Heart left ventricle (tissue), 13 donors: ENCODE measurements at regions not wholly inside any gene's neighbourhood (a gene's known extent, or its start where the extent isn't known, plus 50 kb on each side); places are given as distances from the start of the nearest gene placed in this dataset.

ENCODE experiments used
- POLR2A ChIP-seq, 2 donors: fragments of 450-650 bp; IDR thresholded peaks; one replicate each; pipeline ENCODE4 v1.6.1; 2017; ENCODE audit warnings: antibody characterized with exemption in 2 of 2, mild to moderate bottlenecking in 2 of 2, moderate library complexity in 2 of 2
- TF ChIP-seq, protein P1 (sequence below), 12 donors: fragments of 200-600 bp; sonication (generic) in 4 of 12; IDR thresholded peaks; one replicate each; pipeline versions ENCODE4 v1.5.0 to v1.8.0; 2018 to 2022; ENCODE audit warnings: antibody characterized with exemption in 12 of 12, mild to moderate bottlenecking in 5 of 12
- donor health status: ischemic (EF 13 %, LVEDD 7.1; RV severe dilation, severe dysfunction).
- donor health status: DM: no; HTN: yes; CAD: no.
- donor health status: DM: no; HTN: no; CAD: no.
- donor health status: ischemic (EF 25% LVEDD 6.9; RV normal size, moderate dysfunction).
- donor health status: ischemic (EF 25% LVEDD 5.7; RV mildly dilated, moderate dysfunction).
- donor health status: ischemic (EF 35%, LVEDD 5.7; RV mildly dilated, moderate dysfunction).
- donor health status: nonischemic (EF 11% LVEDD 7.7; RV severe dilation, severe dysfunction).
- donor health status: DM: yes; HTN: yes; CAD: no.
- donor health status: PGD.
- donor health status: ischemic (EF 29% LVEDD 5.4; RV normal size, mild dysfunction).
- donor health status: nonischemic (EF 23%, LVEDD 6.1; RV moderate dilation, normal function).

DNA sequence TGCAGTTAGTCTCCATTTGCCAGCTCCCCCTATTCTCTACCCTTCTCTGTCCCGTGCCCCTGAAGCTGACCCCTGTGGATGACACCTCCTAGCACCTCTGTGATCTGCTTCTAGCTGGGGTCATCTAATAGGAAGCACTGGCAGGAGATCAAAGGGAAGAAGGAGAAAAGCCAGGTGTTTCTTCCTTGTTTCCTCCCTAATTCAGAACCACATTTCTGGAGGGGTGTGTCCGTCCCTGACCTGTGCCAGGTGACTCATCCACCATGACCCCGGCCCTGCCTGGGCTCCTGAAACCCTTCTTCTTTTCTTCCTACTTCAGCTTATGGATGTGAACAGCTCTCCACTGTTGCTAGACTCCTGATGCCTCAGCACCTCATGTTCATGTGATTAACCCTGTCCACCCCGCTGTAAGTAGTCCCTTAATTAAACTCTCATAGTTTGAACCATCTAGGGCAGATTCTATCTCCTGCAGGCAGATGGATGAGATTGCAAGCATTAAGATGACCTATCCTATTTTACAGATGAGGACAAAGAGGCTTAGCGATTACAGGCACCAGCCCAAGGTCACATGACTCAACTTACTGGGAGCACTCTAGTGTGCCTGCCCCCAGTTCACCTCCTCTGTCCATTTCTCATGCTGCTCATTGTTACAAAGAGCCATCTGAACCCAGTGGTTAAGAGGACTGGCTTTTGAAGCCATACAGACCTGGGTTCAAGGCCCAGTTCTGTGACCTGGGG lies 770.5 kb downstream of the MED13L start:
- TF ChIP-seq, protein P1, sequence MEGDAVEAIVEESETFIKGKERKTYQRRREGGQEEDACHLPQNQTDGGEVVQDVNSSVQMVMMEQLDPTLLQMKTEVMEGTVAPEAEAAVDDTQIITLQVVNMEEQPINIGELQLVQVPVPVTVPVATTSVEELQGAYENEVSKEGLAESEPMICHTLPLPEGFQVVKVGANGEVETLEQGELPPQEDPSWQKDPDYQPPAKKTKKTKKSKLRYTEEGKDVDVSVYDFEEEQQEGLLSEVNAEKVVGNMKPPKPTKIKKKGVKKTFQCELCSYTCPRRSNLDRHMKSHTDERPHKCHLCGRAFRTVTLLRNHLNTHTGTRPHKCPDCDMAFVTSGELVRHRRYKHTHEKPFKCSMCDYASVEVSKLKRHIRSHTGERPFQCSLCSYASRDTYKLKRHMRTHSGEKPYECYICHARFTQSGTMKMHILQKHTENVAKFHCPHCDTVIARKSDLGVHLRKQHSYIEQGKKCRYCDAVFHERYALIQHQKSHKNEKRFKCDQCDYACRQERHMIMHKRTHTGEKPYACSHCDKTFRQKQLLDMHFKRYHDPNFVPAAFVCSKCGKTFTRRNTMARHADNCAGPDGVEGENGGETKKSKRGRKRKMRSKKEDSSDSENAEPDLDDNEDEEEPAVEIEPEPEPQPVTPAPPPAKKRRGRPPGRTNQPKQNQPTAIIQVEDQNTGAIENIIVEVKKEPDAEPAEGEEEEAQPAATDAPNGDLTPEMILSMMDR (IDR thresholded peaks at IDR 0.05): no peak
- TF ChIP-seq POLR2A (IDR thresholded peaks at IDR 0.05): no peak
